HPDE6-E6E7 (cell line): ENCODE measurements at regions not wholly inside any gene's neighbourhood (a gene's known extent, or its start where the extent isn't known, plus 50 kb on each side); places are given as distances from the start of the nearest gene placed in this dataset.

ENCODE experiments used
- DNase-seq: peaks from one replicate; pipeline ENCODE4 v3.0.0; 2011; ENCODE audit warnings: missing footprints; ENCODE audit errors: extremely low spot score

DNA sequence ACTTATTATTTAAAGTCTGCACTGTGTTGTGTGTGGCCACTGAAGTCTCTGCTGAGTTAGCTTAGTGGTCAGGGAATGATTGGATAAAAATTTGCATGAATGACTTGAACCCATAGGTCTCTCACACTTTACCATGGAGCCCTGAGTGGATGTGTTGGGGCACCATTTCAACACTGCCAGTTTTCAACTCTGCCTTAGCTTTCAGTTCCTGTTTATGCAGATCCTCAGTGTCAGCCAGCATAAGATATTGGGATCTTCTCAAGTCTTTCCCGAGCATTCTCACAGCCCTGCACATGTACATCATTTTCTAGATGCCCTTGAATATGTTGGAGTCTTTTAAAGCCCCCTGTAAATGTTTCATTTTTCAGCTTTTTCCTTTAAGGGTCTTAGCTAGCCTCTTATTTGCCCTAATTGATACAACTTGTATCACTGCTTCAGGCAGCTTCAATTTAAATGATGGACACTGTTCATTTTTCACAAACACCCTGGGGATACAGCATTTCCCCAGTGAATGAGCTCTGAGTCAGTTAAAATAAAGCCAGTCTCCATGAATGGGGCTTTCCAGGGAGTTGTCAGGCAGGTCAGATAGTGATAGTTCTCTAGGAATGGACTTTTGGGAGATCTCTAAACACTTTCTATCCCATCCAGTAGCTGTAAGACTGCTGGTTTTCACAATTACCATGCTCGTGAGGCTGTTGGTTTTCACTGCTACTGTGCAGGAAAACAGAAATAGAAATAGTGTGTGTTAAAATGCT lies 211.9 kb upstream of the PAPPA start:
- peak; percentile 46 for DNase-seq

DNA sequence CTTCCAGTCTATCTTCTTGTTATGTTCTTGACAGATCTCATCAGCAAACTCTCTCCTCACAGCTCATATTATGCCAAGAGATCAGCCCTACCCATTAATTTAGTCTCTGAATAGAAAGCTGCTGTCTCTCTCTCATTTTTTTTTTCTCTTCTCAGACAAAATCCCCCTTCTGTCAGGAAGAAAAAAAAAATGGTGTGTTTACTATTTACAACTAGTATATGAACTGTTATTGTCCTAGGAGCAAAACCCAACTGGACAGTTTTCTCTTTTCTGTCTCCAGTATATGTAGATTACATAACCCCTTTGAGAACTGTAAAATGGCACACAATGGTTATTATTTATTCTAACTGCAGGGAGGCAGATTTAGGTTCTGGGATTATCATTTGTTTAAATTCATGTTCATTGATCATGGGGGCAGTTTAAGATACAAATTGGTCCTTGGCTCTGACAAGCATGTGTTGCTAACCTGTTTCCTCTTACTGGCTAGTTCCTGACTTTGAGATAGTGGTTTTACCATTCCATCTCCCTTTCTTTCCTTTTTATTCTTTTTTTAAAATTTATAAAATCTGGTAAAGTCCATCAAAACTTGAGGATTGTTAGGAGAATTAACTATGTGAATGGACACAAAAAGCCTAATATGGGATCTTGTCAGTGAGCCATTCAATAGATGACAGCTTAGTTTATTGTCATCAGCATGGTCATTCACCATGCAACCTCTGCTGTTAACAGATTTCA lies 210.0 kb upstream of the PAPPA start:
- DNase-seq: no peak

DNA sequence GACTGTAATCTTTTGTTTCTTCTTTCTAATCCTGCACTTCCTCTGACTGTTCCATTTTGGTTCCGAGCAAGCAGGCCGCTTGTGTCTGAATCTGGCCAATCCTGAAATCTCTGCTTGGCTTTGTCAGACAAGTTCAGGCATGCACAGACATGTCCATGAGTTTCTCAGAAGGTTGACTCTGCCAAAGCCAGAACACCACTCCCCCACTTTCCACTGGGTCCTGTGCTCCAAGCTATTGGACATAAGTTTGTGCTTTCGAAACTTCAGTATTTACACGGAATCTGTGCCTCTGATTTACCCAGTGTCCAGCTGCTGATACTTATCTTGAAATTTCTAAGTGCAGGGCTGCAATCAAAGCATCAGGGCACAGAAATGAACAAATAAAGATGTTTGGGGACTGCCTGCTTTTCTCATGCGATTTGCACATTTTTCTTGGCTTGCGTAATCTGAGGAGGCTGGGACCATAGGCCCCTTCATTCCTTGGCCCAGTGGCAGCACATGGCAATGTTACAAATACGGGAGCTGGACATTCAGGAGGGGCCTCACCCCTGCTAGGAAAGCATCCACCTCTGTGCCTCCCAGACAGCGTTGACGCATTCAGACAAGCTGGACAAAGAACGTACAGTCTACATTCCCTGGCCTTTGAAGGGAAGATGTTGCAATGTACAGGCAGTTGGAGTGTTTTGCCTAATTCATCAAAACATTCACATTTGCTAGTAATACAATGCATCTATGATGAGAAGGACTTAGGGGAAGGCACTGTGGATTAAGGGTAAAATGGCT lies 209.2 kb upstream of the PAPPA start:
- peak; percentile 38 for DNase-seq

DNA sequence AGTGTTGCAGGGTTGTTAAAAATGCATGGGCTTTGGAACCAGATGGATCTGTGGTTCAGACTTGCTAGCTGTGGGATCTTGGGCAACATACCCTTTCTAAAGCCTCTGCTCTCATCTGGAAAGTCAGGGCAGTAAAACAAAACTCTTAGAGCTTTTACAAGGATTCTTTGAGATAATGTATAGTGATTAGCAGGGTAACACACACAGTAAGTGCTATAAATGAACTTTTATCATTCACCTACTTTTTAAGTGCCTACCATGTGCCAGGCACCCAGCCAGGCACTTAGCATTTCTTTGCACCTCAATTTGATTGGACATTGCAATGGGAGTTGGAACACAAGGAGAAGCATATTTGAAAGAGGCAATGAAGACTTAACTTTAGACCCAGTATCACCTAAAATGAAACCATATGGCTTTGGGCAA lies 208.6 kb upstream of the PAPPA start:
- no peak for DNase-seq

DNA sequence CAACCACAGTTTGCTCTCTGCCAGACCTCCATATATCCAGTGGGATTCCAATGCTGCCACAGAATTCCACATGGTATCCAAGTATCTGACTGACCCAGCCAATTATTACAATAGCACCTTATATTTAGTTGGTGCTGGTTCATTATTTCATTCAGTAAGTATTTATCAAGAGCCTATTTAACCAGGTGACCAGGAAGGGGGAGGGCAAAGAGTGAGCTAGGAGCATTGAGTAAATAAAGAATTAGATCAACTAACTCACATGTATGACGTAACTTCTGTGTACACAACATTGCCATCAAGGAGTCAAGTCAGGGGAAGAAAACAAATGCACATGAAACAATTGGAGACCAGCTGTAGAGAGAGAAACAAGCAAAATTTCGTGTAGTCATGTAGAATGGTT lies 207.1 kb upstream of the PAPPA start:
- DNase-seq: no peak

DNA sequence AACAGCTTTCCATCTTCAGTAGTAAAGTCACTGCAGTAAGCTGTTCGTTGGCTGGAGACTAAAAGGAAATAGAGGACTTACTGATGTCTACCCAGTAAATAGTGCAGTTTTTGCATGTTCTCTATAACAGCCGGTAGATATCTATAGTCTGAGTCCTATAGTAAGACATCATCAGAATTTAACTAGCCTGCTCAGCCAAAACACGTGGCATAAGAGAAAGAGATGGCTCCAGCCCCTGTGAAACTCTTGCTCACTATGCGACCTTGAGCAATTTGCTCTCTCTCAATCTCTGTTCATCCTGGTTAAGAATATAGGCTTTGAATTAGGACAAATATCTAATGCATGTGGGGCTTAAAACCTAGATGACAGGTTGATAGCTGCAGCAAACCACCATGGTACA lies 201.6 kb upstream of the PAPPA start:
- no peak for DNase-seq

DNA sequence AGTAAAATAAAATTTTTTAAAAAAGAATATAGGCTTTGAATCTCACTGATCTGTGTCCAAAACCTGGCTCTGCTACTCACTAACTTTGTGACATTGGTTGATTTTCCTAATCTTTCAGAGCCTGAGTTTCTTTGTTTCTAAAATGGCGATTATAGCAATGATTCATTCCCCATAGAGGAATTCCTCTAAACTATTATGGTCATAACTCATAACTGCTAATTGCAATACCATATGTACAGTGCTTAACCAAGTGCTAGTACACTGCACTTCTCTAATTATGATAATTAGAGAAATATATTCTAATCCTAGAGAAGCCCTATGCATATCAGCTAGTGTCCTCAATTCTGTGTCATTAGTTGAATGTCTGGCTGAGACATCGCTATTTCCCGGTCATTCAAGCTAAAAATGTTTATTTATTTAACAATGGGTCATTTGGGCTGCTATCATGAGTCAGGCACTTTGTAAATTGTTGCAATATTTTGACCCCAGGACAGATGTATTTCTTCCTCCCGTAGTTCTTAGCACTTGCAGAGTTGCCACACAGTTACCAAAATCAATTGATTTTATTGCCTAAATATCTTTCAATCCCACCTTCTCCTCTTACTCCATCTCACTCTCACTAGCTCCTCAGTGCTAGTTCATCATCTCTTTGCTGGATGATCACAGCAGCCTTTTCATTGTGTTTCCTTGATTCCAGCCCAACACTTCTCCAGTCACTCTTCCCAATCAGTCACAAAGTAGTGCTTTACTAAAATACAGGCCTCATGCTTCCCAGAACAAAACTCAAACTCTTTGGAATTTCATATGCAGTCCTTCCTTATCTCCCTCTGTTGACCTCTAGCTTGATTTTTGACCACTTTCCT lies 200.9 kb upstream of the PAPPA start:
- no peak for DNase-seq

DNA sequence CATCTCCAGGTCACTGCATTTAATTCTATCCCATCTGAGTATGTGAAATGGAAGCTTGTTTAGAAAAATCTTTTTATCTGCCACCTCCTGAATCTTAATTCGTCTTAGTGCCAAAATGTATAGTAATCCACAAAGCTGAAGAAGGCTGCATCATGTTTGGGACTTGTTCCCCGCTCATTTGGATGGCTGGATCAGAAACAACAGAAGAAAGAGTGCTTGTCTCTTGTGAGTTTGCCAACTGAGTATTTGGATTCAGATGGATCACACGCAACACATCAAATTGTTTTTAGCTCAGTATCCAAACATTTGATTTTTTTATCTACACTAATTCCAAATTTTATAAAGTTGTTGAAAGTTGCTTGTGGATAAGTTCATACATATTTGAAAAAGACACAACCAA lies 197.2 kb upstream of the PAPPA start:
- no peak for DNase-seq

DNA sequence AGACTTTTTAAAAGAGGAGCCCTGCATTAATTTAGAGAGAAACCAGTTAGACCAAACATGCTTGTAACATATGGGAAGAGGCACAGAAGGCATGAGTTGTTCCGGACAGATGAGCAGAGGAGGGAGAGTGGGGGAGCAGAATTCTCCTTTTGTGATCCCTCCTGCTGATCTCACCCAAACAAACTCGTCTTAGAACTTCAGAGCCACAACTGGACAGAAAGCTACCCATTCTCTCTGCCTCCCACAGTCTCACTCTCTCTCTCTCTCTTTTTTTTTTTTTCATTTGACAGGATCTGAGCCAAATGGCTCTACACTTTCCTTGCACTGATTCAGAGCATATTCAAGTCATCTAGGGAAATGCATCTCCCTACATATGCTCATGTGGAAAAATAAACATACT lies 196.0 kb upstream of the PAPPA start:
- no peak for DNase-seq

DNA sequence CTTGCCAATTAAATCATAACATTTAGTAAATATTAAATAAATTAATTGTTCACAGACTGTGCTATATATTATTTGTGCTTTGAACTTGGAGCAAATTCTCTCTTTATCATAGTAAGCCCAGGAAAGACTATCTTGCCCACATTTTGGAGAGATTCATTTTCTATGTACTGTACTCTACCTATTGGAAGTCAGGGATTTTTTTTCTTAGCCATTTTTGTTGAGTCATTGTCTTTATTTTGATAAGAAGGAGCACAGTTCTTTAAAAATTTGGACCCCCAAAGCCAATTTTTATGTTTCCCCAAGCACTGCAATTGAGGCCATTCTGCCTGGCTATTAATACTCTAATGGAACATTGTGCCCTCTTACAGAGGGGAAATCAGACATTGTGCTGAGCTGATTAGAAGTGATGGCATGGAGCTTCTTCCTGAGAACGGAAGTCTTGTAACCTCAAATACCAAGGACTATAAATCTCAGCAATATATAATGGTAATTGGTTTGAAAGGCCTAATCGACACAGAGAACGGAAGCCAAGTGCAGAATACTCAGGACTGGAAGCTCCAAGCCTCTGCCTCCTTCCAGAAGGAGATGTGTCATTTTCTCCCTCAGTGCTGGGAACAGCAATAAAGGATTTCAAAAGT lies 188.8 kb upstream of the PAPPA start:
- DNase-seq: no peak

DNA sequence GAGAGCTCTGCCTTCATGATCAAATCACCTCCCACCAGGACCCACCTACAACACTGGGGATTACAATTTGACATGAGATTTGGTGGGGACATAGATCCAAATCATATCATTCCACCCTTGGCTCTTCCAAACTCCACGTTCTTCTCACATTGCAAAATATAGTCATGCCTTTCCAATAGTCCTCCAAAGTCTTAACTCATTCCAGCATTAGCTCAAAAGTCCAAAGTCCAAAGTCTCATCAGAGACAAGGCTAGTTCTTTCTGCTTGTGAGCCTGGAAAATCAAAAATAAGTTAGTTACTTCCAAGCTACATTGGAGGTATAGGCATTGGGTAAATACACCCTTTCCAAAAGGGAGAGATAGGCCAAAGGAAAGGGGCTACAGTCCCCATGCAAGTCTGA lies 186.9 kb upstream of the PAPPA start:
- DNase-seq: no peak

DNA sequence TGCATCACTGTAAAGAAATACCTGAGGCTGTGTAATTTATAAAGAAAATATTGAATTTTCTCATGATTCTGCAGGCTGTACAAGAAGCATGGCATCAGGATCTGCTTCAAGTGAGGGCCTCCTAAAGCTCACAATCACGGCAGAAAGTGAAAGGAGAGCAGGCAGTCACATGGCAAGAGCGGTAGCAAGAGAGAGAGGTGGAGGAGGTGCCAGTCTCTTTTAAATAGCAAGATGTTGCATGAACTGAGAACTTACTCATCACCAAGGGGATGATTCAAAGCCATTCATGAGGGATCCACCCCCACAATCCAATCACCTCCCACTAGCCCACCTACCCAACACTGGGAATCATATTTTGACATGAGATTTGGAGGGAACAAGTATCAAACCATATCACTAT lies 184.5 kb upstream of the PAPPA start:
- DNase-seq: no peak

DNA sequence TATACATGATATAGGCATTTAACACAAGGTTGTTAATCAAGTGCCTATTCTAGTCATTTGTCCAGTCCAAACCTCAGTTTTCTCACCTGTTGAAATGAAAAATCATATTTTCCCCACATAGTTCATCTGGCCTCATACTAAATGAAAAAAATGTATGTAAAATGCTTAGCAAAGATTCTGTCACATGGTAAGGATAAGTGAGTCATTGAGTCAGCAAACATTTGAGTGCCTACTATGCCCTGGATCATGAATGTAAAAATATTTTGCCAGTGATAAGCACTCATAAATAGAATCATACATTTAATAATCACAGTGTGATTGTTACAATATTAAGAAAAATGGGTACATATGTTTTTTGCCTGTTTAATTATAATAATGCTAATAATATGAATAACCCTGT lies 181.2 kb upstream of the PAPPA start:
- DNase-seq: no peak

DNA sequence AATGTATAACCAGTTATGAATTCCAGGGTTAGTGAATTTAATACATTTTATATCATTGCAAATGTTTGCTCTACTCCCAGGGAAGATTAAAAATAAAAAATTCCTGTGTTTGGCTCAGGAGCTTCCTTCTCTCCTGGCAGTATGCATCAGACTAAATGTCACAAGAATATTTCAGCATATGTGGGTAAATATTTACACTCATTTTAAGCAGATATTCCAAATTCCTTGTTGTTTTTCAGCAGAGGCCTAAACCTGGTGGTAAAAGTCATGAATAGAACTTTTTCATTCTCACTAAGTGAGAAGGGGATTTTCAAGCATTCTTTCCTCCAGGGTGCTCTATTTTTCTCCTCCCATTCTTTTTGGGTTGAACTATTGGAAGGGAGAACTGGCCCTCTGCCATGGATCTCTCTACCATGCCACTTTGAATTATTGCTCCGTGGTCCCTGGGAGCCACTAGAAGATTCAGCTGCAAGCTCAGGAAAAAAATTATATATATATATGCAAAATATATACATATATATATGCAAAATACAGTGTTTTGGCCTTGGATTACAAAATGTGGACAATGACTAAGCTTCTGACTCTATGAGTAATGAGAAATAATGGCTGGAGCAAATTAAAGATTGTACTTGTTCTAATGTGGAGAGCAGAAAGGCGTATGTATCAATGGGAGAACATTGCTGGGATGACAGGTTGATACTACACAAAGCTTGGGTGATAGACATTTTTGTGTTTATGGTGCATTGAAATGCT lies 180.6 kb upstream of the PAPPA start:
- no peak for DNase-seq

DNA sequence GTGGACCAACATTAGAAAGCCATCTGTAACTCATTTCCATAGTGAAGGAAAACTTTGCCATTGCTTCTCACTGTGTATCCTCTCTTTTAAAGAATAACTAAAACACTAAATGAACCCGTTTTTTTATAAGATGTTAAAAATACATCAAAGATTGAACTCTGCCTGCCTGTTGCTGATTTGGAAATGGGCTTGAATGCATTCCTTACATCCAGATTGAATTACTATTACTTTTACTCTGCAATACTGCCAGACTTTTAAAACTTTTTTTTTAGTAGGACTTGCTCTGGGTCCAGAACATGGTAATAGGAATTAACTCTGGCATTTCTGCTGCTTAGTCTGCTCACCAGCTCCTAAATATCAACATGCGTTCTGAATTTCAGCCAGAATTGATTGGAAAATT lies 176.8 kb upstream of the PAPPA start:
- no peak for DNase-seq

DNA sequence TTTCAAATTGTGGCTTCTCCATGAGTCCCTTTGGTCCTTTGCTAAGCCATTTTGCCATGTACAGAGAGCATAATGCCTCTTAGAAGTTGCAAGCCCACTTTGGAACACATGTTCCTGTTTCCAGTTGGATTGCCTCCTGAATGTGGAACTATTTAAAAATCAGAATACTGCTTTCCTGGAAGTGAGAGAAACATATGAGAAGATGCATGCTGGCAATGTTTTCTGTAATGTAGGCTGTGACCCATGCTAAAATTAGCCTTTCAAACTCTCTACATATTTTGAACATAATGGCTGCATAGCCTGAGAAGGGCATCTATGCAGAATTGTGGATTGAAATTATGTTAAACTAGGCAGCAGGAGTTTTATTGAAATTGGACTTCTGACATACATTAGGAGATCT lies 175.5 kb upstream of the PAPPA start:
- no peak for DNase-seq

DNA sequence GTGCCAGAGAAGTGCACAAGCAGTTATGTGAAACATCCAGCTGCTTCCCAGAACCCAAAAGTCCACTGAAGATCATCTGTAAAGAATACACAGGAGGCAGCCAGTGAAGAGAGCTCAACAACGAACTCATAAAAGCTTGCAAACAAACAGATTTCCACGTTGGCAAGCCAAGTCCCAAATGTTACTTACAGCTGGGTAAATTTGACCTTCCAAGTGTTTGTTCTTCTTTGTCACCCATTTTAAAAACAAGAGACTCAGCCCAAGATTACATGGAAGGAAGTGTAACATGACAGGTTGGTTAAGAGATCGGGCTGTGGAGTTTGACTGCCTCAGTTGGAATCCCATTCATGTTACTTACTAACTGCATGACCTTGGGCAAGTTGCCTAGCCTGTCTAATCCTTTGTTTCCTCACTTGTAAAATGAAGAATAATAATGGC lies 174.9 kb upstream of the PAPPA start:
- DNase-seq: no peak

DNA sequence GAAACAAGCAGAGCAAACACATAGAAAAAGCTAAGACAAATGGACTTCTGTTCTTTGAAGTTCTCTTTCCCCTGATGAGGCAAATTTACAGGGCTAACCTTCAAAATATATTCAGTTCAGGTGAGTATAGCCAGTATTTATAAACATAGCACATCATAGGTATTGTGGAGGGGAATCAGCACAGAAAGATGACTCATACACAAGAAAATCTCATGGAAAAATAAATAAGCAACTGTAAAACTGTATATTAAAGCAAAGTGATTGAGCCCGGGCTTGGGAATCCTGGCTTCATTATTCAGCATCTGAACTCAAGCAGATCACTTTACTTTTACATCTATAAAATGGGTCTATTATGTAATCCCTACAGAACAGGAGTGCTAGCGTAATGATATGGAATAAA lies 173.5 kb upstream of the PAPPA start:
- DNase-seq: no peak

DNA sequence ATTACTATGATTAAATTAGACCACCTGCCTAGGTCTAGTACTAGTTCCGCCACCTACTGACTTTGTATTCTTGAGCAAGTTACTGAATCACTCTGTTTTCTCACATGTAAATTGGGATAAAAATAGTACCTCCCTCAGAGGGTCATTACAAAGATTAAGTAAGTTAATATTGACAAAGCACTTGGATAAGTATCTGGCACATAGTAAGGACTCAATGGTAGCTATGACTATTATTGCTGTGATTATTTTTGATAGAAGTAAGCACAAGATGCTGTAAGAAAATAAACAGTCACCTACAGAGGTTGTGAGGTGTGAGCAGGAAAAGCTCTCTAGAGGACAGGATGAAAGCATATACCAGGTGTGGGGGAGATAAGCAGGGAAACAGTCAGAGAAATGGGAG lies 173.1 kb upstream of the PAPPA start:
- DNase-seq: no peak

DNA sequence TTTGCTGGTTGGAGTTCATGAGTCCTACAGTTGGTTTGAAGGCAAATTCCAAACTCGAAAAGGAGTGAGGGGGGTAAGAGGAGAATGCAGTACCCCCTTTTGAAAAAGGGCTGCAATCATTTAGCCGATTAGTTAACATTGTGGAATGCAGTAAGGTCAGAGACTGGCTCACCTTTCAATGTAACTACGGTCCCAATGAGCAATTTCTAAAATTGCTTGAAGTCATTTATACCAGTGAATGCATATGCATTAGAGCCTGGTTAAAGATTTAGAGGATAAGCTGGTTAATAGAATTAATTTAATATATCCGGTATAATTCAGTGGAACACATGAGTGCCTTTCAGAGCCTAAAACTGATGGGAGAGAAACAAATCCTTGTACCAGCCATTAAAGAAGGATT lies 172.6 kb upstream of the PAPPA start:
- DNase-seq: no peak

DNA sequence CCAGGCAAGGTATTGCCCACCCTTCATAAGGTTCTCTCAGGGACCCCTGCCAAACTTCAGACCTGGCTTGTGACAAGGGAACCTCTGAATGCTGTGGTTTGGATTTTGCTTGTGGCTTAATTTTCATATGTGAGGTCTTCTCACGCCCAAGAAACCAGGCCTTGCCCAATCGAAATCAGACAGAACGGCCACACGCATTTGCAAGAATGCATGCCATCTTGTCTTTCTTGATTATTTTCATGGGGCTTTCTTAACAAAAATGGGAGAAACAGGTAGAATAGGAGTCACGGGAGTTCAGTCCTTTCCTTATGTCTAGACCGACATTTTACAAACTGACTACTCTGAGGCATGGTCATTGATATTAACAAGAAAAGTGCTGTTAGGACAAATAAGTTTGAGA lies 170.2 kb upstream of the PAPPA start:
- no peak for DNase-seq
